IPS DF 6.9 (cell line): ENCODE measurements at regions not wholly inside any gene's neighbourhood (a gene's known extent, or its start where the extent isn't known, plus 50 kb on each side); places are given as distances from the start of the nearest gene placed in this dataset.
"Not testable (repeated sequence)": the region's sequence is repeated elsewhere in the genome, so short reads cannot be mapped to it uniquely, and the experiment has no call there.

Source experiments
- DNase-seq: peaks from one replicate; pipeline ENCODE4 v3.0.0-alpha.2; 2013; ENCODE audit warnings: low read depth, low spot score
- H3K27ac ChIP-seq: one replicate; pipeline ENCODE4 v1.5.1; 2013; ENCODE audit warnings: low read length, control low read depth
- H3K27me3 ChIP-seq: 2 replicates; pipeline ENCODE4 v1.6.1; 2013; ENCODE audit warnings: mild to moderate bottlenecking, low read length; ENCODE audit not compliant: control insufficient read depth, insufficient read depth
- H3K36me3 ChIP-seq: 2 replicates; pipeline ENCODE4 v1.6.1; 2013; ENCODE audit warnings: low read length; ENCODE audit not compliant: control insufficient read depth, insufficient read depth
- H3K4me1 ChIP-seq: 2 replicates; pipeline ENCODE4 v1.6.1; 2013; ENCODE audit warnings: low read length; ENCODE audit not compliant: control insufficient read depth, insufficient read depth
- H3K4me3 ChIP-seq: 2 replicates; pipeline ENCODE4 v1.5.1; 2013; ENCODE audit warnings: mild to moderate bottlenecking, low read length
- H3K9me3 ChIP-seq: 2 replicates; pipeline ENCODE4 v1.6.1; 2013; ENCODE audit warnings: low read length, inconsistent platforms; ENCODE audit not compliant: control insufficient read depth, insufficient read depth
- WGBS: extraction: QIAGEN DNeasy Blood & Tissue Kit; methylation state at CpG from one replicate; pipeline ENCODE4 v1.1.7; 2013; ENCODE audit warnings: mixed read lengths, missing lambda C conversion rate; ENCODE audit not compliant: insufficient read length, insufficient coverage; 5-methylcytosine and 5-hydroxymethylcytosine counted together

DNA sequence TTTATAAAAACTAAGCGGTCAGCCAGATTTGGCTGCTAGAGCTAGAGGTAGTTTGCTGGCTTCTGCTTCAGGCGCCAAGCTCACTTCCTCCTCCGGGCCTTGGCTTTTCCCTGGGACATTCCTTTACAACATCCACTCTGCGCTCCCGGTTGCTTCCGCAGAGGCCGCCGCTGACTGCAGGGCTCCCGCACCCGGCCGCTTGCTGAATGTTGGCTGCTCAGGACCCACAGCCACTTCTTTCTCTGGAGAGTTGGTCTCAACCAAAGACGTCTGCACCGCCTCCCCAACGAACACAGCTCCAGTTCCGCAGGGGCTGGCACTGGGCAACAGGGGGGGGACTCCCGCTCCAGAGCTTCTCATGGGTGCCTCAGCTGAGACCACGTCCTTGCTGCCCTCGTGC lies 282.8 kb downstream of the TFAP2C start:
- no CpG with 5 or more reads among the region's 18 CpGs for WGBS
- H3K36me3 ChIP-seq = no peaks in the 10 kb centered on the region
- no peak overlapping the region for H3K4me3 ChIP-seq
- H3K9me3 ChIP-seq = no peaks in the 10 kb centered on the region
- no peak overlapping the region for H3K27ac ChIP-seq
- no peaks in the 10 kb centered on the region for H3K4me1 ChIP-seq
- no peak for DNase-seq
- no peaks in the 10 kb centered on the region for H3K27me3 ChIP-seq

DNA sequence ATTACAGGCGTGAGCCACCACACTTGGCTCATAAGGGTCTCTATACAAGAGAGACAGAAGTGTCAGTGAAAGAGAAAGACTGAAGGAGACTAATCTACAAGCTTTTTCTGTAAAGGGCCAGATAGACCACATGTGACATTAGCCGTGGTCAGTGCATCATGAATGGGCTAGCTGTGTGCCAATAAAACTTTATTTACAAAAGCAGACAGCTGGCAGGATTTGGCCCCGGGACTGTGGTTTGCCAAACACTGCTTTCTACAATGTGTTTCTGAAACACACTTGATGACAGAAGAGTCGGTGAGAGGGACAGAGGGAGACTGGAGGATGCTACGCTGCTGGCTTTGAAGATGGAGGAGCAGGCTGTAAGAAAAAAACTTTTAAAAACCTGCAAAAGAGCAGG lies 285.4 kb downstream of the TFAP2C start:
- no peaks in the 10 kb centered on the region for H3K36me3 ChIP-seq
- WGBS = no CpG with 5 or more reads among the region's 5 CpGs
- H3K4me1 ChIP-seq = no peaks in the 10 kb centered on the region
- no peak overlapping the region for H3K27ac ChIP-seq
- no peaks in the 10 kb centered on the region for H3K27me3 ChIP-seq
- H3K4me3 ChIP-seq = no peak overlapping the region
- no peaks in the 10 kb centered on the region for H3K9me3 ChIP-seq
- DNase-seq = no peak

GRCh38 chr20:56916345-56916622 lies 287.2 kb downstream of the TFAP2C start:
- WGBS = no CpG with 5 or more reads among the region's 10 CpGs
- Histone ChIP-seq H3K27ac (no peak overlapping the region), H3K4me1 (no peaks in the 10 kb centered on the region), H3K27me3 (no peaks in the 10 kb centered on the region), H3K36me3 (no peaks in the 10 kb centered on the region), H3K9me3 (no peaks in the 10 kb centered on the region), H3K4me3 (no peak overlapping the region)
- DNase-seq = no peak

DNA sequence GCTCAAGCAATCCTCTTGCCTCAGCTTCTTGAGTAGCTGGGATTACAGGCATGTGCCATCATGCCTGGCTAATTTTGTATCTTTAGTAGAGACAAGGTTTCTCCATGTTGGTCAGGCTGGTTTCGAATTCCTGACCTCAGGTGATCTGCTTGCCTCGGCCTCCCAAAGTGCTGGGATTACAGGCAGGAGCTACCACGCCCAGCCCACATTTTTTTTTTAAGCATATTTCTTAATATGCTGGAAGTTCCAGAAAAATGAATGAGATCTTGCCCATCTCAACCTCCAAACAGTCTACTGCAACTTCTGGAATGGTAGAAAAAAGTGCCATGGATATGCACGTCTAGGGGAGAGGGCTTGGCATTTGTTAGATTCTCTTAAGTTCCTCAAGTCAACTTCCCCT lies 290.9 kb downstream of the TFAP2C start:
- H3K4me1 ChIP-seq, H3K27me3 ChIP-seq, DNase-seq, H3K4me3 ChIP-seq, H3K36me3 ChIP-seq, H3K9me3 ChIP-seq, H3K27ac ChIP-seq: not testable (repeated sequence)
- WGBS = no CpG with 5 or more reads among the region's 4 CpGs

- Histone ChIP-seq H3K4me3 (no peak overlapping the region), H3K4me1 (peaks cover under 1% of the 10 kb centered on the region; the same call in 1 of the 2 replicates), H3K9me3 (no peaks in the 10 kb centered on the region), H3K36me3 (no peaks in the 10 kb centered on the region), H3K27ac (no peak overlapping the region), H3K27me3 (peaks cover 6% of the 10 kb centered on the region)
- no peak for DNase-seq
- no CpG with 5 or more reads among the region's 9 CpGs for WGBS
Measured at GRCh38 chr20:56922497-56922896, 293.4 kb downstream of the TFAP2C start.

- Histone ChIP-seq H3K27me3 (peaks cover 6% of the 10 kb centered on the region), H3K36me3 (no peaks in the 10 kb centered on the region), H3K4me1 (peaks cover 4% of the 10 kb centered on the region; the same call in 1 of the 2 replicates), H3K9me3 (no peaks in the 10 kb centered on the region), H3K4me3 (peak overlapping the region; percentile 37; the same call in 1 of the 2 replicates), H3K27ac (no peak overlapping the region)
- no peak for DNase-seq
- no CpG with 5 or more reads among the region's 34 CpGs for WGBS
Measured at GRCh38 chr20:56924292-56925081, 295.4 kb downstream of the TFAP2C start.

GRCh38 chr20:56925082-56925830 lies 296.1 kb downstream of the TFAP2C start:
- WGBS = no CpG with 5 or more reads among the region's 73 CpGs
- Histone ChIP-seq H3K9me3 (no peaks in the 10 kb centered on the region), H3K27me3 (peaks cover 6% of the 10 kb centered on the region), H3K27ac (no peak overlapping the region), H3K4me3 (peak overlapping the region; percentile 37; the same call in 1 of the 2 replicates), H3K4me1 (peaks cover 4% of the 10 kb centered on the region; the same call in 1 of the 2 replicates), H3K36me3 (no peaks in the 10 kb centered on the region)
- DNase-seq = no peak

GRCh38 chr20:56925831-56926170 lies 296.7 kb downstream of the TFAP2C start:
- H3K27me3 ChIP-seq = peaks cover 6% of the 10 kb centered on the region
- H3K9me3 ChIP-seq = no peaks in the 10 kb centered on the region
- peaks cover 4% of the 10 kb centered on the region; the same call in 1 of the 2 replicates for H3K4me1 ChIP-seq
- no peak overlapping the region for H3K27ac ChIP-seq
- H3K4me3 ChIP-seq = peak overlapping the region; percentile 37; the same call in 1 of the 2 replicates
- no peaks in the 10 kb centered on the region for H3K36me3 ChIP-seq
- WGBS = no CpG with 5 or more reads among the region's 17 CpGs
- DNase-seq = no peak

DNA sequence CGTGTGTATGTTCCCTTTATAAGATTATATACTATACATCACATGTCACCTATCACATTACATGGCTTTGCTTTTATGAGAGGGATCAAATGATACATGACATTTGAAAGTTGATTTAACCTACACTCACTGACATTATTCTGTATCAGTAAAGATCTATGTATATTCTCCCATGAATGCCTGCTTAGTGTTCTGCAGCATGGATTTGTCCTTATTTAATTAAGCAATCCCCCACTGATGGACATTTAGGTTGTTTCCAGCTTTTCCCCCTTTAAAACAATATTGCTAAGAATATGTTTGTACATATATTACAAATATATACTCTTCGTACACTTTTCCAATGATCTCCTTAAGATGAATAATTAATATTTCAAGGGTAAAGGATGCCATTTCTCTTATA lies 297.4 kb downstream of the TFAP2C start:
- Histone ChIP-seq H3K36me3 (no peaks in the 10 kb centered on the region), H3K4me1 (peaks cover 7% of the 10 kb centered on the region; the same call in 1 of the 2 replicates), H3K27ac (no peak overlapping the region), H3K9me3 (no peaks in the 10 kb centered on the region), H3K4me3 (no peak overlapping the region), H3K27me3 (peaks cover 6% of the 10 kb centered on the region)
- no peak for DNase-seq
- no CpG with 5 or more reads among the region's 2 CpGs for WGBS

GRCh38 chr20:56927127-56927526 lies 298.0 kb downstream of the TFAP2C start:
- H3K27ac ChIP-seq = no peak overlapping the region
- no CpG with 5 or more reads among the region's 8 CpGs for WGBS
- H3K36me3 ChIP-seq = no peaks in the 10 kb centered on the region
- no peak overlapping the region for H3K4me3 ChIP-seq
- DNase-seq = no peak
- no peaks in the 10 kb centered on the region for H3K9me3 ChIP-seq
- H3K27me3 ChIP-seq = peaks cover 6% of the 10 kb centered on the region
- peaks cover 7% of the 10 kb centered on the region; the same call in 1 of the 2 replicates for H3K4me1 ChIP-seq
